Sigmoid colon (tissue), 4 donors: ENCODE measurements at regions not wholly inside any gene's neighbourhood (a gene's known extent, or its start where the extent isn't known, plus 50 kb on each side); places are given as distances from the start of the nearest gene placed in this dataset.

Source experiments
- CTCF ChIP-seq, 4 experiments: fragments of 450-650 bp in 3 of 4; fragments of 200-600 bp in 1 of 4; IDR thresholded peaks; one replicate each; pipeline ENCODE4 v1.5.1; 2016 to 2019; ENCODE audit warnings: antibody characterized with exemption in 4 of 4, mild to moderate bottlenecking in 3 of 4, moderate library complexity in 2 of 4
- POLR2A ChIP-seq, 2 donors: fragments of 450-650 bp; IDR thresholded peaks; one replicate each; pipeline ENCODE4 v1.6.1; 2016; ENCODE audit warnings: antibody characterized with exemption in 2 of 2, mild to moderate bottlenecking in 2 of 2, moderate library complexity in 2 of 2
- POLR2AphosphoS5 ChIP-seq, 4 donors: sonication (generic); formaldehyde crosslinking; IDR thresholded peaks; one replicate each; pipeline ENCODE4 v1.6.1; 2017; ENCODE audit warnings: antibody characterized with exemption in 4 of 4

- TF ChIP-seq CTCF (IDR thresholded peaks at IDR 0.05) (no peak), POLR2AphosphoS5 (IDR thresholded peaks at IDR 0.05) (no peak), POLR2A (IDR thresholded peaks at IDR 0.05) (no peak)
Observed at GRCh38 chr7:424301-424935, 95.2 kb downstream of the PDGFA start.
